ENCODE measurements at regions not wholly inside any gene's neighbourhood (a gene's known extent, or its start where the extent isn't known, plus 50 kb on each side); places are given as distances from the start of the nearest gene placed in this dataset.

DNA sequence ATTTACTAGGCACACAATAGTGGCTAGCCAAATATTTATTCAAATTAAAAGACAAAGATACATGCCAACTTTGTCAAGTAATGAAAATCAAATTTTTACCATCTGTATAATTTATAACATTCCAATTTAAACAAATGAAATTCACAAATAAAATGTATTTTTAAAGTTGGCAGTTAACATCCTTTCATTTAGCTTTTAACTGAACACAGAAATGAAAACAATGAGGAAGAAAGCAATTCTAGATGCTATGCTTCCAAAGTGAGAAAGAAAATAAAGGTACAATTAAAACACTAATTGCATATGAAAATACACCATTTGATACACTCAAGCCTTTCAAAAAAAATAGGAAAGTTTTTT is 123.1 kb downstream of the MPP7 start:
- H3K79me2 ChIP-seq (ENCODE audit: control insufficient read depth, insufficient read depth, low read length): no peaks in the 10 kb centered on the region
- ChIA-PET CTCF (interaction anchor here (0.6 to 3.5 kb wide), 67 partner anchors 9 to 676 kb away, joined by 3 to 117 read pairs (median 4); partner anchors contain the start of genes MPP7 and RAB18), POLR2A (no interaction called here)
- FAIRE-seq: no peak
- no peak overlapping the region for H3K4me3 ChIP-seq (replicated peaks in 1 of 3; ENCODE audit: insufficient read depth in 1 of 3, low read depth in 1 of 3, low read length in 3 of 3)
- H3K27ac ChIP-seq (ENCODE audit: insufficient read depth, low read depth, low read length): no peak overlapping the region
- H4K20me1 ChIP-seq (replicated peaks; ENCODE audit: control insufficient read depth, extremely low read depth, insufficient read depth, low read length): no peaks in the 10 kb centered on the region
- no peak overlapping the region for H3K4me2 ChIP-seq (ENCODE audit: insufficient read depth, low read length)
- no peak overlapping the region for H2AFZ ChIP-seq (ENCODE audit: low read depth, low read length)
- peaks cover 13% of the 10 kb centered on the region for H3K4me1 ChIP-seq (ENCODE audit: control insufficient read depth, extremely low read depth, insufficient read depth, low read length)
- no peaks in the 10 kb centered on the region for H3K9me1 ChIP-seq (replicated peaks; ENCODE audit: control insufficient read depth, extremely low read depth, insufficient read depth, low read length)
- TF ChIP-seq GATA2 (IDR thresholded peaks at IDR 0.05; ENCODE audit: insufficient read depth, insufficient read length, low read depth, low read length) (no peak), JUN (IDR thresholded peaks at IDR 0.05; ENCODE audit: borderline replicate concordance, insufficient read depth, insufficient read length, low read depth) (no peak), MYC (IDR thresholded peaks at IDR 0.05; ENCODE audit: low read depth, low read length) (no peak), POLR2AphosphoS5 (IDR thresholded peaks at IDR 0.05; ENCODE audit: insufficient read depth, low read depth, low read length) (no peak), FOS (IDR thresholded peaks at IDR 0.05; ENCODE audit: borderline replicate concordance, insufficient read depth, low read length) (no peak), POLR2A (IDR thresholded peaks at IDR 0.05; ENCODE audit: low read depth, low read length) (no peak), EZH2 (IDR thresholded peaks at IDR 0.05; ENCODE audit: borderline replicate concordance, low read depth, low read length, severe bottlenecking) (no peak)
- TF ChIP-seq, protein P1, sequence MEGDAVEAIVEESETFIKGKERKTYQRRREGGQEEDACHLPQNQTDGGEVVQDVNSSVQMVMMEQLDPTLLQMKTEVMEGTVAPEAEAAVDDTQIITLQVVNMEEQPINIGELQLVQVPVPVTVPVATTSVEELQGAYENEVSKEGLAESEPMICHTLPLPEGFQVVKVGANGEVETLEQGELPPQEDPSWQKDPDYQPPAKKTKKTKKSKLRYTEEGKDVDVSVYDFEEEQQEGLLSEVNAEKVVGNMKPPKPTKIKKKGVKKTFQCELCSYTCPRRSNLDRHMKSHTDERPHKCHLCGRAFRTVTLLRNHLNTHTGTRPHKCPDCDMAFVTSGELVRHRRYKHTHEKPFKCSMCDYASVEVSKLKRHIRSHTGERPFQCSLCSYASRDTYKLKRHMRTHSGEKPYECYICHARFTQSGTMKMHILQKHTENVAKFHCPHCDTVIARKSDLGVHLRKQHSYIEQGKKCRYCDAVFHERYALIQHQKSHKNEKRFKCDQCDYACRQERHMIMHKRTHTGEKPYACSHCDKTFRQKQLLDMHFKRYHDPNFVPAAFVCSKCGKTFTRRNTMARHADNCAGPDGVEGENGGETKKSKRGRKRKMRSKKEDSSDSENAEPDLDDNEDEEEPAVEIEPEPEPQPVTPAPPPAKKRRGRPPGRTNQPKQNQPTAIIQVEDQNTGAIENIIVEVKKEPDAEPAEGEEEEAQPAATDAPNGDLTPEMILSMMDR (IDR thresholded peaks at IDR 0.05; ENCODE audit: extremely low read depth in 1 of 2, insufficient read depth in 1 of 2, low read depth in 1 of 2, low read length in 2 of 2): no peak
- TF ChIP-seq, protein P2, sequence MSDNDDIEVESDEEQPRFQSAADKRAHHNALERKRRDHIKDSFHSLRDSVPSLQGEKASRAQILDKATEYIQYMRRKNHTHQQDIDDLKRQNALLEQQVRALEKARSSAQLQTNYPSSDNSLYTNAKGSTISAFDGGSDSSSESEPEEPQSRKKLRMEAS (IDR thresholded peaks at IDR 0.05; ENCODE audit: insufficient read depth, insufficient read length): no peak
- DNase-seq (ENCODE audit: low read depth, low spot score): no peak
- H3K9me3 ChIP-seq (replicated peaks; ENCODE audit: control insufficient read depth, insufficient read depth, low read length): no peaks in the 10 kb centered on the region
- intact Hi-C loops (cut with micrococcal nuclease) (loop anchor here (1.0 to 5.0 kb wide), 9 partner anchors 62 to 621 kb away; no protein-coding TSS in a partner anchor), dilution Hi-C loops (cut with MboI; ENCODE audit: extremely low pct_ligation_motif_present, low sequenced_read_pairs) (no loop called here)
- no TSS peak for BruUV-seq (replicated peaks)
- no peaks in the 10 kb centered on the region for H3K27me3 ChIP-seq (ENCODE audit: control insufficient read depth in 2 of 2, insufficient read depth in 2 of 2, low read length in 2 of 2)
- no peaks in the 10 kb centered on the region for H3K36me3 ChIP-seq (ENCODE audit: control insufficient read depth in 2 of 2, extremely low read depth in 1 of 2, insufficient read depth in 2 of 2, low read length in 2 of 2)
- H3K9ac ChIP-seq (replicated peaks; ENCODE audit: extremely low read depth, insufficient read depth, low read length): no peak overlapping the region

Data from endothelial cell of umbilical vein (primary cell).